K562 (cell line): ENCODE measurements at regions not wholly inside any gene's neighbourhood (a gene's known extent, or its start where the extent isn't known, plus 50 kb on each side); places are given as distances from the start of the nearest gene placed in this dataset.

Source experiments
- ATAC-seq: fragments of 200-7000 bp; cut with Tn5 transposase; 3 replicates; pipeline ENCODE4 v1.9.1; 2020; ENCODE audit warnings: moderate library complexity
- BruUV-seq: library from RNA; stranded (reverse); fragments of 400-500 nt; replicated peaks from 2 replicates; lab custom pipeline; 2021; lab: Mats Ljungman, UMichigan
- CTCF ChIA-PET: fragments of 300-600 bp; formaldehyde crosslinking; extraction: SDS; loops from one replicate; lab custom pipeline; 2021; ENCODE audit warnings: low intra/inter-chr PET ratio; lab: Yijun Ruan, JAX
- POLR2A ChIA-PET: fragments of 300-600, 350-650 bp; sonication (Branson Sonifier 250); formaldehyde crosslinking; extraction: SDS; loops from one replicate; lab custom pipeline; 2021; ENCODE audit warnings: antibody characterized with exemption, inconsistent platforms; lab: Yijun Ruan, JAX
- DNase-seq, 4 experiments: peaks; one replicate each; pipeline versions ENCODE4 v3.0.0 to v3.0.0-alpha.2; 2011 to 2018; ENCODE audit warnings: low spot score in 3 of 4, mixed read lengths in 3 of 4; ENCODE audit errors: extremely low read depth in 1 of 4
- FAIRE-seq: peaks from 2 replicates; lab custom pipeline; 2011; peaks lifted over from hg19 to GRCh38; lab: Jason Lieb, UNC
- H2AFZ ChIP-seq: 2 replicates; pipeline ENCODE4 v1.6.0; 2011; ENCODE audit warnings: low read depth, low read length, control low read depth, inconsistent platforms
- H3K27ac ChIP-seq: fragments of 200-600 bp; 3 replicates; pipeline ENCODE4 v1.8.0; 2011; ENCODE audit warnings: low read depth, mild to moderate bottlenecking, control low read depth, inconsistent platforms, low read length, moderate library complexity, mixed read lengths; ENCODE audit errors: extremely low read depth
- H3K27me3 ChIP-seq, 2 experiments: fragments of 300-600 bp in 1 of 2; 2 replicates in 1 of 2; 3 replicates in 1 of 2; pipeline versions ENCODE4 v1.6.0 to v1.8.0; 2011; ENCODE audit warnings: inconsistent platforms in 2 of 2, low read length in 2 of 2, mild to moderate bottlenecking in 1 of 2, mixed read lengths in 1 of 2, moderate library complexity in 1 of 2; ENCODE audit not compliant: control insufficient read depth in 2 of 2, insufficient read depth in 2 of 2
- H3K36me3 ChIP-seq: fragments of 300-600 bp; 3 replicates; pipeline ENCODE4 v1.8.0; 2011; ENCODE audit warnings: mild to moderate bottlenecking, low read length, inconsistent platforms; ENCODE audit not compliant: control insufficient read depth, insufficient read depth
- H3K4me1 ChIP-seq, 2 experiments: fragments of 200-600 bp in 1 of 2; replicated peaks in 1 of 2; 2 replicates in 1 of 2; 3 replicates in 1 of 2; pipeline versions ENCODE4 v1.5.1 to v1.8.0; 2011; ENCODE audit warnings: inconsistent platforms in 2 of 2, low read length in 2 of 2, mild to moderate bottlenecking in 1 of 2, mixed read lengths in 1 of 2, moderate library complexity in 1 of 2; ENCODE audit not compliant: control insufficient read depth in 2 of 2, insufficient read depth in 2 of 2
- H3K4me2 ChIP-seq: 2 replicates; pipeline ENCODE4 v1.6.1; 2011; ENCODE audit warnings: low read length, control low read depth, inconsistent platforms, mixed read lengths; ENCODE audit not compliant: insufficient read depth
- H3K4me3 ChIP-seq: fragments of 200-600 bp; sonication (generic), shearing (Covaris generic); 2 replicates; pipeline ENCODE4 v1.5.1; 2016; ENCODE audit warnings: control low read depth, inconsistent platforms
- H3K79me2 ChIP-seq: fragments of 200-600 bp; 3 replicates; pipeline ENCODE4 v1.8.0; 2011; ENCODE audit warnings: low read length, inconsistent platforms; ENCODE audit not compliant: control insufficient read depth, insufficient read depth
- H3K9ac ChIP-seq, 2 experiments: 2 replicates each; pipeline versions ENCODE4 v1.6.0 to v1.6.1; 2011; ENCODE audit warnings: low read depth in 2 of 2, low read length in 2 of 2, control low read depth in 1 of 2, inconsistent platforms in 1 of 2, mild to moderate bottlenecking in 1 of 2, mixed read lengths in 1 of 2; ENCODE audit not compliant: insufficient read depth in 1 of 2
- H3K9me1 ChIP-seq: one replicate; pipeline ENCODE4 v1.6.0; 2011; ENCODE audit warnings: inconsistent platforms, mild to moderate bottlenecking, low read length, moderate library complexity; ENCODE audit not compliant: control insufficient read depth, insufficient read depth
- H3K9me3 ChIP-seq: replicated peaks from 2 replicates; pipeline ENCODE4 v1.5.1; 2011; ENCODE audit warnings: low read depth, low read length, inconsistent platforms; ENCODE audit not compliant: control insufficient read depth, insufficient read depth
- H4K20me1 ChIP-seq: replicated peaks from 2 replicates; pipeline ENCODE4 v1.6.1; 2011; ENCODE audit warnings: low read length, inconsistent platforms, mixed read lengths; ENCODE audit not compliant: control insufficient read depth, insufficient read depth
- ASH1L ChIP-seq: fragments of 450-650 bp; IDR thresholded peaks from 2 replicates; pipeline ENCODE4 v1.6.1; 2018; ENCODE audit warnings: borderline replicate concordance, mild to moderate bottlenecking, low read depth; ENCODE audit not compliant: partially characterized antibody
- CBX3 ChIP-seq, 2 experiments: IDR thresholded peaks; 1 replicate in 1 of 2; 2 replicates in 1 of 2; pipeline ENCODE4 v1.6.1; 2012; ENCODE audit warnings: inconsistent platforms in 2 of 2, low read length in 2 of 2, borderline replicate concordance in 1 of 2, control low read depth in 1 of 2
- HNRNPLL ChIP-seq: fragments of 200-400 bp; formaldehyde crosslinking; IDR thresholded peaks from 2 replicates; pipeline ENCODE4 v1.6.1; 2017; ENCODE audit warnings: low read length, low read depth, mild to moderate bottlenecking; ENCODE audit not compliant: poor library complexity, severe bottlenecking
- NCOA6 ChIP-seq: fragments of 450-650 bp; IDR thresholded peaks from 2 replicates; pipeline ENCODE4 v1.6.1; 2017; ENCODE audit warnings: mild to moderate bottlenecking
- PRPF4 ChIP-seq: fragments of 200-400 bp; formaldehyde crosslinking; IDR thresholded peaks from one replicate; pipeline ENCODE4 v1.6.1; 2017; ENCODE audit warnings: low read length, low read depth, mild to moderate bottlenecking; ENCODE audit not compliant: insufficient read depth, poor library complexity, severe bottlenecking
- SAFB2 ChIP-seq: fragments of 200-400 bp; formaldehyde crosslinking; IDR thresholded peaks from 2 replicates; pipeline ENCODE4 v1.6.1; 2018; ENCODE audit warnings: borderline replicate concordance, low read length, low read depth, moderate library complexity; ENCODE audit not compliant: severe bottlenecking
- SMAD3 ChIP-seq: fragments of 450-650 bp; formaldehyde crosslinking; conservative IDR thresholded peaks from 2 replicates; pipeline ENCODE4 v1.4.0; 2020; ENCODE audit warnings: mild to moderate bottlenecking
- TAL1 ChIP-seq: fragments of 450-650 bp; IDR thresholded peaks from 2 replicates; pipeline ENCODE4 v1.6.1; 2016; ENCODE audit warnings: mild to moderate bottlenecking
- TEAD2 ChIP-seq: fragments of 450-650 bp; IDR thresholded peaks from 2 replicates; pipeline ENCODE4 v1.6.1; 2016; ENCODE audit warnings: missing genetic modification characterization, control low read depth, missing compliant biosample characterization
- TRIM28 ChIP-seq: fragments of 450-650 bp; IDR thresholded peaks from 2 replicates; pipeline ENCODE4 v1.6.1; 2017
- XRCC4 ChIP-seq: IDR thresholded peaks from one replicate; pipeline ENCODE4 v1.6.1; 2011; ENCODE audit not compliant: insufficient read depth, insufficient read length; ENCODE audit errors: extremely low read depth
- ZNF140 ChIP-seq: fragments of 250-450 bp; sonication (Bioruptor Pico); IDR thresholded peaks from 2 replicates; pipeline ENCODE4 v1.8.0; 2021; ENCODE audit warnings: moderate library complexity, mild to moderate bottlenecking, inconsistent platforms
- ZNF197 ChIP-seq: fragments of 200-800 bp; sonication (Bioruptor generic); IDR thresholded peaks from 2 replicates; pipeline ENCODE4 v1.6.1; 2016; ENCODE audit warnings: low read depth, missing genetic modification characterization, missing compliant biosample characterization
- ZNF354B ChIP-seq: fragments of 250-450 bp; sonication (Bioruptor Pico); IDR thresholded peaks from 2 replicates; pipeline ENCODE4 v1.4.0; 2020
- ZZZ3 ChIP-seq: fragments of 450-650 bp; IDR thresholded peaks from 2 replicates; pipeline ENCODE4 v1.6.1; 2016; ENCODE audit warnings: antibody characterized with exemption, mild to moderate bottlenecking, moderate library complexity
- in situ Hi-C: fragments of 300-500 bp; cut with MboI; formaldehyde crosslinking; loops from 4 replicates; pipeline ENCODE4 v1.15.0; 2018; ENCODE audit warnings: inconsistent platforms, mixed read lengths
- intact Hi-C: fragments of 100-400 bp; cut with micrococcal nuclease; formaldehyde crosslinking; loops from 2 replicates; pipeline ENCODE4 v1.14.2; 2022
- TF ChIP-seq, protein P1 (sequence below): IDR thresholded peaks from 2 replicates; pipeline ENCODE4 v1.6.1; 2014; ENCODE audit warnings: antibody characterized with exemption
- TF ChIP-seq, protein P2 (sequence below): fragments of 250-450 bp; sonication (Bioruptor Pico); IDR thresholded peaks from 2 replicates; pipeline ENCODE4 v1.4.0; 2020; ENCODE audit warnings: borderline replicate concordance
- TF ChIP-seq, protein P3 (sequence below): fragments of 450-650 bp; formaldehyde crosslinking; IDR thresholded peaks from 2 replicates; pipeline ENCODE4 v1.4.0; 2022; ENCODE audit warnings: missing genetic modification characterization

DNA sequence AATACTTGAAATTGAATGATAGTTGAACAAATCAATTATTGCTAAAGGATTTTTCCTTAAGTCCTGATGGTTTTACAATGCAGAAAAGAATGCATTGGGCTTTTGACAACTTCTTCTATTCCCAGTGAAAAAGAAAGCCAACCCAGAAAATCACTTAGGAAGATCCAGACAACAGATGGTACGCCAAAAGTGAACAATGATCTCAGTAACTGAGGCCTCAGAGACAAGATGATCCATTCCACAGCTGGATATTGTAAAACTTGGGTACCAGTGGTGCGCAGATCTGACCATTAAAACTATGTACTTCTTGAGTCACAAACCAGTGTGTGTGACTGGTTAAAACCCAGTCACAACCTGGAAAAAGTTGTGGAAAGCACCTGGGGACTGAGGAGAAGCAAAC, 173.5 kb downstream of the ETAA1 start (continued):
- TF ChIP-seq PRPF4 (no peak), ZZZ3 (no peak), NCOA6 (no peak), SMAD3 (CRISPR knock-in tag) (no peak), ASH1L (no peak), XRCC4 (no peak), ZNF140 (CRISPR knock-in tag) (no peak)
- TF ChIP-seq, protein P1, sequence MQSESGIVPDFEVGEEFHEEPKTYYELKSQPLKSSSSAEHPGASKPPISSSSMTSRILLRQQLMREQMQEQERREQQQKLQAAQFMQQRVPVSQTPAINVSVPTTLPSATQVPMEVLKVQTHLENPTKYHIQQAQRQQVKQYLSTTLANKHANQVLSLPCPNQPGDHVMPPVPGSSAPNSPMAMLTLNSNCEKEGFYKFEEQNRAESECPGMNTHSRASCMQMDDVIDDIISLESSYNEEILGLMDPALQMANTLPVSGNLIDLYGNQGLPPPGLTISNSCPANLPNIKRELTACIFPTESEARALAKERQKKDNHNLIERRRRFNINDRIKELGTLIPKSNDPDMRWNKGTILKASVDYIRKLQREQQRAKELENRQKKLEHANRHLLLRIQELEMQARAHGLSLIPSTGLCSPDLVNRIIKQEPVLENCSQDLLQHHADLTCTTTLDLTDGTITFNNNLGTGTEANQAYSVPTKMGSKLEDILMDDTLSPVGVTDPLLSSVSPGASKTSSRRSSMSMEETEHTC, result no peak

DNA sequence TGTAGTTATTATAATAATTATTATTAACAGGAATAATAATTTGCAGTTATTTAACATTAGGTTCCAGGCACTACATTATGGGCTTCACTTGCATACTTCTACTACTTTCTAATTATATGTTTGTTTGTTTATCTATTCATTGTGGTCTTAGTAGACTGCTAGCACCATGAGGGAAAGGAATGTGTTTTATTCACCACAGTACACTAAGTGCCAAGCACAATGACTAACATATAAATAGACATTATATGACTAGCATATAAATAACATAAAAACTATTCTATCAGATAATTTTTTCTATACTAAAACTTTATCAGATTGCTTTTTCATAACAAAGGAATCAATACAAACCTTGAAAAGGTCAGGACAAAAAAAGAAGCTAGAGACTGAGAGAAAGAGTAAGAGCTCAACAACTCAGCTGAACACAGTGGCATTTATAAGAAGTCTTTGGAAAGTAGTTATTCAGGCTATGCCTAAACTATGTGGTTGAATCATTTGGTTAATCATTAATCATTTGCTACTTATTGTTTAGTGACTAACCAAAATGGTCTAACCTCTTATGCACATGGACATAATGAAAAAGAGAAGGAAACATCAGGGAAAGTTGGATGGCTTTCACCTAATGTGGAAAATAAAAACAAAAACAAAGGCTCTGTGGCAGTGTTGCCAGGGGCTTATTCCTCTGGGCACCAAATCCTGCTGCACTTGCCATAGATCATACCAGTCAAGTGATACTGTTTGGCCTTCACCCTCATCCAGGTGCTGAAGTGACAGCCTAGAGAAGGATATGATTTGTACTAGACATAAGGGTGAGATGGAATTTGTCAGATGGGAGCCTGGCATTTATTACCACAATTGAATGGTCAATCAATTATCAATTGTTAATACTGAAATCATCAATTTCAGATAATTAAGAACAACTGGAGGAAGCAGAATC, 174.9 kb downstream of the ETAA1 start:
- Histone ChIP-seq H3K4me1 (no peaks in the 10 kb centered on the region), H4K20me1 (no peaks in the 10 kb centered on the region), H3K36me3 (no peaks in the 10 kb centered on the region), H2AFZ (no peak overlapping the region), H3K27me3 (no peaks in the 10 kb centered on the region), H3K4me2 (no peak overlapping the region), H3K9me3 (no peaks in the 10 kb centered on the region), H3K27ac (no peak overlapping the region), H3K4me3 (no peak overlapping the region), H3K9me1 (no peaks in the 10 kb centered on the region), H3K79me2 (no peaks in the 10 kb centered on the region), H3K9ac (no peak overlapping the region)
- in situ Hi-C loops (no loop called here), intact Hi-C loops (no loop called here)
- DNase-seq (no peak), ATAC-seq (no peak), FAIRE-seq (no peak)
- POLR2A ChIA-PET, result no interaction called here
- no TSS peak for BruUV-seq
- CTCF ChIA-PET, result no interaction called here
- TF ChIP-seq, protein P2, sequence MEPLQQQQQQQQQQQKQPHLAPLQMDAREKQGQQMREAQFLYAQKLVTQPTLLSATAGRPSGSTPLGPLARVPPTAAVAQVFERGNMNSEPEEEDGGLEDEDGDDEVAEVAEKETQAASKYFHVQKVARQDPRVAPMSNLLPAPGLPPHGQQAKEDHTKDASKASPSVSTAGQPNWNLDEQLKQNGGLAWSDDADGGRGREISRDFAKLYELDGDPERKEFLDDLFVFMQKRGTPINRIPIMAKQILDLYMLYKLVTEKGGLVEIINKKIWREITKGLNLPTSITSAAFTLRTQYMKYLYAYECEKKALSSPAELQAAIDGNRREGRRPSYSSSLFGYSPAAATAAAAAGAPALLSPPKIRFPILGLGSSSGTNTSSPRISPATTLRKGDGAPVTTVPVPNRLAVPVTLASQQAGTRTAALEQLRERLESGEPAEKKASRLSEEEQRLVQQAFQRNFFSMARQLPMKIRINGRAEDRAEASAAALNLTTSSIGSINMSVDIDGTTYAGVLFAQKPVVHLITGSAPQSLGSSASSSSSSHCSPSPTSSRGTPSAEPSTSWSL (CRISPR knock-in tag), result no peak
- no peak for TF ChIP-seq CBX3 (IDR thresholded peaks at IDR 0.05; ENCODE audit: borderline replicate concordance in 1 of 2, low read length in 2 of 2)
- no peak for TF ChIP-seq TAL1
- TF ChIP-seq HNRNPLL, result no peak
- TF ChIP-seq, protein P3, sequence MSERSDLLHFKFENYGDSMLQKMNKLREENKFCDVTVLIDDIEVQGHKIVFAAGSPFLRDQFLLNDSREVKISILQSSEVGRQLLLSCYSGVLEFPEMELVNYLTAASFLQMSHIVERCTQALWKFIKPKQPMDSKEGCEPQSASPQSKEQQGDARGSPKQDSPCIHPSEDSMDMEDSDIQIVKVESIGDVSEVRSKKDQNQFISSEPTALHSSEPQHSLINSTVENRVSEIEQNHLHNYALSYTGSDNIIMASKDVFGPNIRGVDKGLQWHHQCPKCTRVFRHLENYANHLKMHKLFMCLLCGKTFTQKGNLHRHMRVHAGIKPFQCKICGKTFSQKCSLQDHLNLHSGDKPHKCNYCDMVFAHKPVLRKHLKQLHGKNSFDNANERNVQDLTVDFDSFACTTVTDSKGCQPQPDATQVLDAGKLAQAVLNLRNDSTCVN (CRISPR knock-in tag), result no peak
- TF ChIP-seq PRPF4, result no peak
- no peak for TF ChIP-seq ZNF197 (CRISPR knock-in tag)
- no peak for TF ChIP-seq TEAD2
- TF ChIP-seq TRIM28, result no peak
- TF ChIP-seq SAFB2, result no peak
- TF ChIP-seq ZNF354B (CRISPR knock-in tag), result no peak
